ENCODE measurements at regions not wholly inside any gene's neighbourhood (a gene's known extent, or its start where the extent isn't known, plus 50 kb on each side); places are given as distances from the start of the nearest gene placed in this dataset.

- ChIA-PET CTCF (no interaction called here), POLR2A (no interaction called here)
- H3K27ac Mint-ChIP-seq, result no peak overlapping the region
- H3K36me3 ChIP-seq (ENCODE audit: insufficient read depth, low read length), result no peaks in the 10 kb centered on the region
- H3K4me1 Mint-ChIP-seq (ENCODE audit: low read depth), result no peaks in the 10 kb centered on the region
- no peak overlapping the region for H3K27ac ChIP-seq (ENCODE audit: low read depth in 1 of 2, low read length in 2 of 2)
- no peak for TF ChIP-seq CTCF (IDR thresholded peaks at IDR 0.05)
- H3K4me3 ChIP-seq (ENCODE audit: low read length), result no peak overlapping the region
- intact Hi-C loops (cut with DNase I, micrococcal nuclease), result no loop called here
- DNase-seq, result no peak
- no peaks in the 10 kb centered on the region for H3K27me3 Mint-ChIP-seq
- no peak for ATAC-seq (ENCODE audit: poor library complexity)
- no peaks in the 10 kb centered on the region for H3K27me3 ChIP-seq (ENCODE audit: control insufficient read depth in 1 of 2, insufficient read depth in 2 of 2, low read length in 2 of 2)
- no peaks in the 10 kb centered on the region for H3K36me3 Mint-ChIP-seq (ENCODE audit: low read depth)
- H3K9me3 Mint-ChIP-seq, result peaks cover 15% of the 10 kb centered on the region
- no peaks in the 10 kb centered on the region for H3K4me1 ChIP-seq (ENCODE audit: insufficient read depth, low read length)
- peaks cover 0 to 19% of the 10 kb centered on the region in 2 experiments for H3K9me3 ChIP-seq (ENCODE audit: control insufficient read depth in 1 of 2, insufficient read depth in 1 of 2, low read length in 2 of 2)
- H3K4me3 Mint-ChIP-seq, result no peak overlapping the region
Measured at GRCh38 chr16:51637770-51638094, 486.7 kb upstream of the SALL1 start.

GRCh38 chr16:51636920-51637769, 486.1 kb upstream of the SALL1 start:
- no peaks in the 10 kb centered on the region for H3K27me3 Mint-ChIP-seq
- H3K4me1 ChIP-seq (ENCODE audit: insufficient read depth, low read length), result no peaks in the 10 kb centered on the region
- H3K27ac Mint-ChIP-seq, result no peak overlapping the region
- no peaks in the 10 kb centered on the region for H3K36me3 ChIP-seq (ENCODE audit: insufficient read depth, low read length)
- POLR2A ChIA-PET, result no interaction called here
- DNase-seq, result no peak
- no peak for ATAC-seq (ENCODE audit: poor library complexity)
- TF ChIP-seq CTCF (IDR thresholded peaks at IDR 0.05), result no peak
- peaks cover 0 to 19% of the 10 kb centered on the region in 2 experiments for H3K9me3 ChIP-seq (ENCODE audit: control insufficient read depth in 1 of 2, insufficient read depth in 1 of 2, low read length in 2 of 2)
- intact Hi-C loops (cut with DNase I, micrococcal nuclease), result no loop called here
- no peaks in the 10 kb centered on the region for H3K4me1 Mint-ChIP-seq (ENCODE audit: low read depth)
- peaks cover 17% of the 10 kb centered on the region for H3K9me3 Mint-ChIP-seq
- H3K27ac ChIP-seq (ENCODE audit: low read depth in 1 of 2, low read length in 2 of 2), result no peak overlapping the region
- H3K36me3 Mint-ChIP-seq (ENCODE audit: low read depth), result no peaks in the 10 kb centered on the region
- CTCF ChIA-PET, result no interaction called here
- H3K4me3 Mint-ChIP-seq, result no peak overlapping the region
- no peaks in the 10 kb centered on the region for H3K27me3 ChIP-seq (ENCODE audit: control insufficient read depth in 1 of 2, insufficient read depth in 2 of 2, low read length in 2 of 2)
- no peak overlapping the region for H3K4me3 ChIP-seq (ENCODE audit: low read length)

- Mint-ChIP-seq H3K9me3 (peaks cover 15% of the 10 kb centered on the region), H3K4me1 (ENCODE audit: low read depth) (no peaks in the 10 kb centered on the region), H3K27ac (no peak overlapping the region), H3K27me3 (no peaks in the 10 kb centered on the region), H3K36me3 (ENCODE audit: low read depth) (no peaks in the 10 kb centered on the region), H3K4me3 (no peak overlapping the region)
- H3K36me3 ChIP-seq (ENCODE audit: insufficient read depth, low read length), result no peaks in the 10 kb centered on the region
- no peak for TF ChIP-seq CTCF (IDR thresholded peaks at IDR 0.05)
- DNase-seq (no peak), ATAC-seq (ENCODE audit: poor library complexity) (no peak)
- no peak overlapping the region for H3K4me3 ChIP-seq (ENCODE audit: low read length)
- no peak overlapping the region for H3K27ac ChIP-seq (ENCODE audit: low read depth in 1 of 2, low read length in 2 of 2)
- POLR2A ChIA-PET, result no interaction called here
- CTCF ChIA-PET, result no interaction called here
- no peaks in the 10 kb centered on the region for H3K4me1 ChIP-seq (ENCODE audit: insufficient read depth, low read length)
- H3K27me3 ChIP-seq (ENCODE audit: control insufficient read depth in 1 of 2, insufficient read depth in 2 of 2, low read length in 2 of 2), result no peaks in the 10 kb centered on the region
- intact Hi-C loops (cut with DNase I, micrococcal nuclease), result no loop called here
- peaks cover 0 to 17% of the 10 kb centered on the region in 2 experiments for H3K9me3 ChIP-seq (ENCODE audit: control insufficient read depth in 1 of 2, insufficient read depth in 1 of 2, low read length in 2 of 2)
Measured at GRCh38 chr16:51635181-51635580, 484.1 kb upstream of the SALL1 start.
